Activated effector memory CD4-positive, alpha-beta T cell treated with Interleukin-2 at 50 U/mL for 16 hours (primary cell): ENCODE measurements at regions not wholly inside any gene's neighbourhood (a gene's known extent, or its start where the extent isn't known, plus 50 kb on each side); places are given as distances from the start of the nearest gene placed in this dataset.

ENCODE experiments used
- DNase-seq: peaks from one replicate; pipeline ENCODE4 v3.0.0-alpha.2; 2020

DNA sequence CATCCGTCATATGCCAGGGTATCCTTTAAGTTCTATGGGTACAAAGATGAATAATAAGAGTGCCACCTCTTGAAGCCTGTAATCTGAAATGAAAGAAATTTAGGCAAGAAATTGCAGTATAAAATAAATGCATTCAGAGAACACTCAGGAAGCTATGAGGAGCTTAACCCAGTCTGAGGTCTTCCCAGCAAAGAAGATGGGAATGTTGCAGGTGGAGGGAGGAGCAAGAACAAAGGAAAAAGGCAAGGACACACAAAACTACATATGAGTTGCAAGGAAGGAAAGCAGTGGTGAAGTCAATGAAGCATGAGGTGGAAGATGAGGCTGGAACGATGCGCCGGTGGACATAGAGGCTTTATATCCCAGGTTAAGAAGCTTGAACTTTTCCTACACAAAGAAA, 67.0 kb upstream of the DST start:
- DNase-seq: no peak

DNA sequence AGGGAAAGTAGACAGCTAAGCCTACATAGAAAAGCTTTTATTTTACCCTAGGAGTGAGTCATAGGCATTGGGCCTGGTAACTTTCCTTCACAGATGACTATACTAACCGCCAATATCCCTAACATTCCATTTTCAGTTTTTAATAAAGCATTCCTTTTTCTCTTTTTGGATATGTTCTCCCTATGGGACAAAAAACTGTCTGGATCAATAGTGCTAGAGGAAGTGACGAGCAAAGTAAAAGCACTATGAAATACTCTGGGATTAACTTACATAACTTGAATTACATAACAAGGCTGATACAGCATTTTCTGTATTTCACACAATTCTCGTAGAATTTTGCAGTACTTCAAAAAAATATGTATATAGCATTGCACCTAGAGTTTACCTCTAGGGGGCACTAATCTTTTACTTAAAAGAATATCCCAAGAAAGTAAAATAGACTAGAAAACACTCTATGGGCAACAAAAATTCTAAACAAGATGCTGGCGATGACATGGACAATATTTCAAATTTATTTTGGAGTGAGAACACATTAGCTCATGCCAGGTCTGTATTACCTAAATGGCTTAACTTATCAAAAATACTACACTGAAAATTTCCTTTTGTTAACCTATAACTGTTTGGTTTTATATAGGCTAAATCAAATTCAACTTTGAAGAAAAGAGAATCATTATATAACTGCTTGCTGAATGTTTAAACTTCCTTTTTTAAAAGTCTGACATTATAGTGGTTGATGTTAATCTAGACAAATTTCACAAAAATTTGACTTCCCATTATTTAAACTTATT, 66.3 kb upstream of the DST start:
- DNase-seq: no peak

DNA sequence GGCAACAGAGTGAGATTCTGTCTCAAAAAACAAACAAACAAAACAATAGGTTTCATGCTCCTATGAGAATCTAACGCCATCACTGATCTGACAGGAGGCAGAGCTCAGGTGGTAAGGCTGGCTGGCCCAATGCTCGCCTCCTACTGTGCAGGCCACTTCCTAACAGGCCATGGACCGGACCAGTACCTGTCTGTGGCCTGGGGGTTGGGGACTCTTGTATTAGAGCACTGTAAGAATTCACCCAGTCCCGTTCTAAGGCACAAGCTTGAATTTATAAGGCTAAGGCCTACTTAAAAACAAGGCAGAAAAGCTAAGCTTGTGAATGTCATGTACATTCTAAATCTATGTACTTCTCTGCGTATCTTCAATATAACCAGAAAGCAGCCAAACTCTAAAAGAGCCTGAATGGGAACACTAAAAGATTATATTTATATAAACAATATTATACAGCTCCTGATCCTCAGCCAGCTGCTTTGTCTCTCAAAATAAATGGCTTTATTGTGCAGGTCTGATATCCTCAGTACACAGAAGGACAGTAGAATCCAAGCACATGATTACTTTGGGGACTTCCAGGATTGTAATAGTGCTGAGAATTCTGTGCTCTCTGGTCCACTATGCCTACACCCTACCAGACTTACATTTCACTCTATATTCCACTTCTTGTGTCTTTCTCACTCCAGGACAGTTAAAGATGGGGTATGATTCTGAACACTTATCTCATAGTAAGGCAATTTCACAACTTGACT, 64.5 kb upstream of the DST start:
- no peak for DNase-seq

DNA sequence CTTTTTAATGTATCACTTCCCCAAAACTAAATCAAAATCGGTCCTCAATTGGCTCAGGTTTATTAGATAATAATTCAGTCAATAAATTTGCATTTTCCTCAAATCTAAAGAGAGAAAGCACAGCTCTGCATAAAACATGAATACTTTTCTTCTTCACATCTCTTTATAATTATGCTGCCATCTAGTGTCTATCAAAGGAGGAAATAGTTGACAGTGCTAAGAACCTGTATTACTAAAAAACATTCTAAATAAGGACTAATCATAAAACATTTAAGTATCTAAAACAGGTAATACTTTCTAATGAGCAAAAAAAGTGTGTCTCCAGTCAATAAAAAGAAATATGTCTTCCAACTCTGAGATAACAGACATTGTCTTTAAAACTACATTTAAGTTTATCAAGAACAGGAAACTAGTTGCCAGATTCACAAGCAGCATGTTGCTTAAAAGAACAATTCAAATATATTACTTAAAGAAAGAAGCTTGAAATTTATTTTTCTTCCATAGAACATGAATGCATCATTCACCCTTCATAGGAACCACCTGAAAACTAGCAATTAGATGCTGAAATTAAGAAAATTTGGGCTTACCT, 56.5 kb upstream of the DST start:
- DNase-seq: no peak

DNA sequence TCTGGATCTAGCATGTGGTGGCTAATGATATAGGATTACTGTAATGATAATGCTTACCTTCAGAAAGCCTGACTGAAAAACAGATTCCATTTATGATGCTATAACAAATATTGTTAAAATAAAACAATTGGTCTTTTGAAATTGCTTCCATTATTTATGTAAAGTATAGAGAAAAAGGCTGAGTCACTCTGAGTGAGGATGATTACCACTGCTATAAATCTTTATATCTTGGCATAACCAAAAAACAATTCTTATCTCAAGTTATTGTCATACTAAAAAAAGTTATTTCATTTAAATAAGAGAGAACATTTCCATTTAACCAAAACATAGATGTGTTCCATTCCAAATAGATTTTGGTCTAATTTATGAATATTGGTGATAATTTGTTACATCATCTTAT, 53.0 kb upstream of the DST start:
- DNase-seq: no peak

DNA sequence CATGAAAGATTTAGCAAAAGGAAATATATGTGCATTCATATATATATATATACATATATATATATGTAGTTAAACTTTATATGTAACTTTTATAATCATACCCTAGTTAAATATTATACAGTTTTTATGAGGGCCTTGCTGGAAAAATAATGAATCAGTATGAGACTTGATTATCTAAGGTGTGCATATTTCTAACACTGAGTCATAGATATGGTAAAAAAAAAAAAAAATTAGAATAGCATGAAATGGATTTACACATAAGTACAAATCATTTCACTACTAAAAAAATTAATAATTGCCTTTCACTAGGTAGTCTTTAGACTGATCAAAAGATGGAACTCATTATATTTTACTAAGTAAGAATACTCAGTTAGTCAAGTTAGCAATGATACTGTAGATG, 51.3 kb upstream of the DST start:
- no peak for DNase-seq

DNA sequence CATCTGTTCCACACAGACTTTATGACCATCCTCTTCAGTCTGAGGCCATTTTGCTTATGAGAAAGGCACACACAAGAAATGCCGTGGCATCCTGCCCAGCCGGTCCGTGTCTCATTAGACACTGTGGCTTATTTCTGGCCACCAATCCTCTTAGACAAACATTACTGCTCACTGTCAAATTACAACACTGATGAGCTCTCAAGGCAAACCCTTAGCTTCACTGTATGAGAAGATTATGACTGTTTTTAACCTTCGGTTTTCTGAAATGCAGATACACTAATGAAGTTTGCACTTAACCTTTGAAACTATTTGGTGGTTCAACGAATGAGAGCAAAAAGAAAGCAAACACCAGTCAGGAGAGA, 50.5 kb upstream of the DST start:
- DNase-seq: no peak

DNA sequence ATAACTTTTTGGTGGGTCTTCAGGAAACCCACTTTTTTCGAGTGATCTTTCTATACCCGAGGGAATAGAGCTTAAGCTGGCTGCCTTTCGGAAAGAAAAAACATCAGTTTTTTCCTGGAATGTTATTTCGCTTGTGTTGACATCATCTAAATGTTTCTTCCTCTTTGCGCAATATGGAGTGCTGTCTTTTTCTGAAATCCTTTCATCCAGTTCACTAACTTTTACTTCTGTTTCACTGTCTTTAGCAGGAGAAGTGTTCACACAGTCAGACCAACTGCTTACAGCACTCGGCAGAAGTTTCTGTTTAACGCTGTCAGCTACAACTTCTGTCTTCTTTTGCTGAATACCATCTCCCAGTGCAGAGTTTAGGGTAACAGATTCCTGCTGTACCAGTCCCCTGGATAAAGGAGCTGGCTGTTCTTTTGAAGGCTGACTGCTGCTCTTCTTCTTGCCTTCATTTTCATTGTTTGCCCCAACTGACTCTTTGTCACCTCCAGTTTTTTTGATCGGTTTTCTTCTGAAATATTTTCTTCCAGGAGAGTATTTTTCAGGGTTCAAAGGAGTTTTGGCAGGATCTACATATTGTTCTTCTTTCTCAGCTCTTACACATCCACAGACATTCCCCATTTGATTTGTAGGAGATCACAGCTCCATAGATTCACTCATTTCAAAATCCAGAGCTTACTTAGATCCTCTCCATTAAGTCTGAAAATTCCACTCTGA, 50.0 kb upstream of the DST start:
- no peak for DNase-seq
